ENCODE measurements at regions not wholly inside any gene's neighbourhood (a gene's known extent, or its start where the extent isn't known, plus 50 kb on each side); places are given as distances from the start of the nearest gene placed in this dataset.

DNA sequence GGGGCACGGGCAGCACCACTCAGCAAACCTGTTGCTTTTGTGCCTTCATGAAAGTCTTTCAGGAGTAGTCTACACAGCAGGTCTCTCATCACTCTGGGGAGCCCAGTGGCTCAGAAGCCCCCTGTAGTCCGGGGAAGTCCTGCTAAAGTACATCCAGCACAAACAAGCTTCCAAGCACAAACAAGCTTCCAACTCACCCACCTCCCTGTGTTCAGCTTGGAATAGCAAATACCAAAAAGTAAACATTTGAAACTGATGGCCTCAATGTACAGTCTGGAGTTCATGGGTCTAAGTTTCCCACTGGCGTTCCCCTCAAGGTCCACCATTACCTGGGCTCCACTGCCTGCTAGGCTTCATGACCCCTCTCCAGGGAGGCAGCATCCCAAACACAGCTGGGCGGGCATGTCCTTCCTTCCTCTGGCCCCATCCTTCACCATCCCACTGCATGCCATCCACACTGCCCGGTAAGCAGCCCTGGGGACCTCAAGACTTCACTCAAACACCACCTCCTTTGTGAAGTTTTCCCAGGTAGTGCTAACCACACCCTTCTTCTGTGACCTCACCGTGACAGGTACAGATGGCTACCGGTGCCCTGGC, 62.8 kb upstream of the SIAH1 start:
- H3K4me1 Mint-ChIP-seq: no peaks in the 10 kb centered on the region
- H3K4me3 Mint-ChIP-seq: no peak overlapping the region
- no peak overlapping the region for H3K27ac Mint-ChIP-seq
- intact Hi-C loops (cut with micrococcal nuclease): no loop called here
- no peaks in the 10 kb centered on the region for H3K9me3 Mint-ChIP-seq
- H3K36me3 Mint-ChIP-seq (ENCODE audit: low read depth): no peaks in the 10 kb centered on the region
- no peak for DNase-seq
- H3K27me3 Mint-ChIP-seq: peaks cover 1% of the 10 kb centered on the region

DNA sequence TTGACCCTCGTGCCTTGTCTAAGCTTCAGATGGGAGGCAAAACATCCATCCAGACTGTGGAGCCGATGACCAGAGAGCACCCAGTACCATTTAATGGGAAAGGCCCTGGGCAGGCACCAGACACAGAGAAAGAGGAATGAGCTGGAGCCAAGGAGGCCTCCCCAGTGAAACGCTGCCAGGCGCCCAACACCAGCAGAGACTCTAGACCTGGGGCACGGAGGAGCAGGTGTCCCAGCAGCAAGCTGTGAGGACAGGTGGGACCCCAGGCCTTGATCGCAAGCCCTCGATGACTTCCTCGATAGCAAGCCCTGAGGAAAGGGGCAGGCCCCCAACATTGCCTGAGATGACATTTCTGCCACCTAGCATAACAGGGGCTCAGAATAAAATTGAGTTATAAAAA, 62.2 kb upstream of the SIAH1 start:
- Mint-ChIP-seq H3K36me3 (ENCODE audit: low read depth) (no peaks in the 10 kb centered on the region), H3K9me3 (no peaks in the 10 kb centered on the region), H3K4me1 (no peaks in the 10 kb centered on the region), H3K27ac (no peak overlapping the region), H3K4me3 (no peak overlapping the region), H3K27me3 (no peaks in the 10 kb centered on the region)
- intact Hi-C loops (cut with micrococcal nuclease): no loop called here
- DNase-seq: no peak

DNA sequence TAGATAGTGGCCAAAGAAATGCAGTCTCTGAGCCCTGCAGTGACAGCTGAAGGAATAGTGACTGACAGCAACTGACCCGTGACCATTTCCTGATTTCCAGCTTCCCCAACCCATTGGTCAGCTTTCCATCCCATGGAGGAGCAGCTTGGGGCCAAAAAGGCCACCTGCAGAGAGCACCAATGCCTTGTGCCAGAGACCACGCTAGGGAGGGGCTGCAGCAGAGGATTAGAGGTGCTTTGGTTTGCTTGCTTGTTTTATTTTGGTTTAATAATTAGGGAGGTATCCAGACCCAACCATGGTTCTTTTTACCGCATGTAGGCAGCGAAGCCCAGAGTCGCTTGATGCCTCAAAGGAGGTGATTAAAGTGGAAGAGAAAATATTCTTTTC, 61.3 kb upstream of the SIAH1 start:
- no peaks in the 10 kb centered on the region for H3K9me3 Mint-ChIP-seq
- H3K27ac Mint-ChIP-seq: no peak overlapping the region
- no peak overlapping the region for H3K4me3 Mint-ChIP-seq
- no peaks in the 10 kb centered on the region for H3K4me1 Mint-ChIP-seq
- no peaks in the 10 kb centered on the region for H3K27me3 Mint-ChIP-seq
- no peak for DNase-seq
- intact Hi-C loops (cut with micrococcal nuclease): no loop called here
- H3K36me3 Mint-ChIP-seq (ENCODE audit: low read depth): no peaks in the 10 kb centered on the region

GRCh38 chr16:48445782-48446533, 60.7 kb upstream of the SIAH1 start:
- Mint-ChIP-seq H3K9me3 (no peaks in the 10 kb centered on the region), H3K36me3 (ENCODE audit: low read depth) (no peaks in the 10 kb centered on the region), H3K27ac (no peak overlapping the region), H3K4me1 (no peaks in the 10 kb centered on the region), H3K4me3 (no peak overlapping the region), H3K27me3 (no peaks in the 10 kb centered on the region)
- intact Hi-C loops (cut with micrococcal nuclease): no loop called here
- DNase-seq: no peak

DNA sequence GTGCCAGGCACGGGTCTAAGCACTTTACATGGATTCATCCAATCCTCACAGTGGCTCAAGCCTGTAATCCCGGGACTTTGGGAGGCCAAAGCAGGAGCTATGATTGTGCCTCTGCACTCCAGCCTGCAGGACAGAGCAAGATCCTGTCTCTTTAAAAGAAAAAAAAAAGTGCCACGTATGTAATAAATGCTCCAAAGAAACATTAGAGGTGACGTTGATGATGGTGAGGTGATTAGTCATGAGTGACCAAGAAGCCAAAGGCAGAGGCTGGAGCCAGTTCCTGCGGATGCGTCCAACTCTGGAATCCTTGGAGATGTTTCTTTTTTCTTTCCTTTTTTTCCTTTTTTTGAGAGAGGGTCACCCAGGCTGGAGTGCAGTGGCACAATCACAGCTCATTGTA, 59.4 kb upstream of the SIAH1 start:
- Mint-ChIP-seq H3K36me3 (ENCODE audit: low read depth) (no peaks in the 10 kb centered on the region), H3K4me3 (no peak overlapping the region), H3K27me3 (no peaks in the 10 kb centered on the region), H3K4me1 (no peaks in the 10 kb centered on the region), H3K27ac (no peak overlapping the region), H3K9me3 (no peaks in the 10 kb centered on the region)
- intact Hi-C loops (cut with micrococcal nuclease): no loop called here
- DNase-seq: no peak

DNA sequence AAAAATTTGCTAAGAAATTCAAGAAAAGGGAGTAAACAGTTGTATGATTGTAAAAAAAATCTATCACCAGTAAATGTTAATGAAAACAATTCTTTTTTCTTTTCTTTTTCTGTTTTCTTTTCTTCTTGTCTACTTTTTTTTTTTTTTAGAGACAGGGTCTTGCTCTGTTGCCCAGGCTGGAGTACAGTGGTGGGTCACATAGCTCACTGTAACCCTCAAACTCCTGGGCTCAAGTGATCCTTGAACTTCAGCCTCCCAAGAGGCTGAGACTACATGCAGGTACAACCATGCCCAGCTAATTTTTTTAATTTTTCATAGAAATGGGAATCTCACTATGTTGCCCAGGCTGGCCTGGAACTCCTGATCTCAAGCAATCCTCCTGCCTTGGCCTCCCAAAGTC, 57.2 kb upstream of the SIAH1 start:
- H3K4me3 Mint-ChIP-seq: no peak overlapping the region
- no peak for DNase-seq
- intact Hi-C loops (cut with micrococcal nuclease): no loop called here
- H3K9me3 Mint-ChIP-seq: no peaks in the 10 kb centered on the region
- peaks cover 1% of the 10 kb centered on the region for H3K27me3 Mint-ChIP-seq
- H3K27ac Mint-ChIP-seq: no peak overlapping the region
- H3K4me1 Mint-ChIP-seq: no peaks in the 10 kb centered on the region
- no peaks in the 10 kb centered on the region for H3K36me3 Mint-ChIP-seq (ENCODE audit: low read depth)

DNA sequence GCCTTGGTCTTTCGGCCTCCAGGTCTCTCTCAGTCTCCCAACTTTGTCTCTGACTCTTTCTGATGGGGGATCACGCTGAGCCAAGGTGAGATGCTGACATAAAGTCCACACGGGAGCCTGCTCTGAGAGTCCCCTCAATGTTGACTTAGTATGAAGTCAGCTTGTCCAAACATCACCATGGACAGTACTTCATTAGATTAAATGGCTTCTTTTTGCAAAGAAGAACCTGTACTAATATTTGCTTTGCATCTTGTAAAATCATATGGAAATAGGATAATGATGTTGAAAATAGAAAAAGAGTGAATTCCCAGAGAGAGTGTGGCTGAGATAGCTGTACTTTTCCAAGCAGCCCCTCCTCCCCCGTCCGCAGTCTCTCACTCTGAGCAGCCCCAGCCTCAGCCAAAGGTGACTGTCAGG, 56.7 kb upstream of the SIAH1 start:
- no peak for DNase-seq
- no peak overlapping the region for H3K4me3 Mint-ChIP-seq
- H3K36me3 Mint-ChIP-seq (ENCODE audit: low read depth): no peaks in the 10 kb centered on the region
- no peaks in the 10 kb centered on the region for H3K9me3 Mint-ChIP-seq
- no peak overlapping the region for H3K27ac Mint-ChIP-seq
- peaks cover 5% of the 10 kb centered on the region for H3K27me3 Mint-ChIP-seq
- no peaks in the 10 kb centered on the region for H3K4me1 Mint-ChIP-seq
- intact Hi-C loops (cut with micrococcal nuclease): no loop called here

DNA sequence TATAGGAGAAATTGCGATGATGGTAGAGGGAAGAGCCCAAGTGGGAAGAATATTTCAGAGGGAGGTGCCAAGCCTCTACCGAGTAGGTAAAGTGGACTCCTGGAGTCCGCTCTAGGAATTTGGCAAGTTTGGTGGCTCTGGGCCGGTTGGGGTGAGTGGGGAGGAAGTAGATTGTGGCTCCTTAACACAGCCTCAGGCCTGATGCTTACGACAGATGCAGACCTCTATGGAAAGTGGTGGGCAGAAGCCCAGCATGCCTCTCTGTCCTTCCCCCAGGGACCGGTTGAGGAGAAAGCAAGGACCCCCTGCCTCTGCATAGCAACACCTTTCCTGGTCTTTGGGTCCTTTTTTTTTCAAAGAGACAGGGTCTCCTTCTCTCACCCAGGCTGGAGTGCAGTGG, 55.9 kb upstream of the SIAH1 start:
- no peak for DNase-seq
- Mint-ChIP-seq H3K36me3 (ENCODE audit: low read depth) (no peaks in the 10 kb centered on the region), H3K9me3 (no peaks in the 10 kb centered on the region), H3K4me1 (no peaks in the 10 kb centered on the region), H3K27me3 (peaks cover 7% of the 10 kb centered on the region), H3K27ac (no peak overlapping the region), H3K4me3 (no peak overlapping the region)
- intact Hi-C loops (cut with micrococcal nuclease): no loop called here

- no peak overlapping the region for H3K4me3 Mint-ChIP-seq
- no peak for DNase-seq
- no peaks in the 10 kb centered on the region for H3K9me3 Mint-ChIP-seq
- peaks cover 7% of the 10 kb centered on the region for H3K27me3 Mint-ChIP-seq
- H3K4me1 Mint-ChIP-seq: peaks cover 8% of the 10 kb centered on the region
- H3K36me3 Mint-ChIP-seq (ENCODE audit: low read depth): no peaks in the 10 kb centered on the region
- intact Hi-C loops (cut with micrococcal nuclease): no loop called here
- no peak overlapping the region for H3K27ac Mint-ChIP-seq
These were observed 53.2 kb upstream of the SIAH1 start for GRCh38 chr16:48438414-48438813.

GRCh38 chr16:48435906-48436305, 50.7 kb upstream of the SIAH1 start:
- H3K36me3 Mint-ChIP-seq (ENCODE audit: low read depth): no peaks in the 10 kb centered on the region
- no peak for DNase-seq
- peaks cover 7% of the 10 kb centered on the region for H3K27me3 Mint-ChIP-seq
- no peak overlapping the region for H3K27ac Mint-ChIP-seq
- H3K4me3 Mint-ChIP-seq: no peak overlapping the region
- intact Hi-C loops (cut with micrococcal nuclease): no loop called here
- H3K9me3 Mint-ChIP-seq: no peaks in the 10 kb centered on the region
- H3K4me1 Mint-ChIP-seq: peaks cover 10% of the 10 kb centered on the region

- no peak for DNase-seq
- no peaks in the 10 kb centered on the region for H3K36me3 Mint-ChIP-seq (ENCODE audit: low read depth)
- no peaks in the 10 kb centered on the region for H3K9me3 Mint-ChIP-seq
- H3K4me3 Mint-ChIP-seq: no peak overlapping the region
- peaks cover 10% of the 10 kb centered on the region for H3K4me1 Mint-ChIP-seq
- H3K27me3 Mint-ChIP-seq: peaks cover 7% of the 10 kb centered on the region
- no peak overlapping the region for H3K27ac Mint-ChIP-seq
- intact Hi-C loops (cut with micrococcal nuclease): no loop called here
These were observed 50.1 kb upstream of the SIAH1 start for GRCh38 chr16:48435318-48435680.
